H1 (cell line): ENCODE measurements at regions not wholly inside any gene's neighbourhood (a gene's known extent, or its start where the extent isn't known, plus 50 kb on each side); places are given as distances from the start of the nearest gene placed in this dataset.

Source experiments
- CTCF ChIA-PET: fragments of 300-600 bp; sonication (Branson Sonifier 250); formaldehyde crosslinking; loops from one replicate; lab custom pipeline; 2021; ENCODE audit not compliant: partially characterized antibody; lab: Charles Lee
- POLR2A ChIA-PET: fragments of 300-600 bp; sonication (Branson Sonifier 250); formaldehyde crosslinking; loops from one replicate; lab custom pipeline; 2021; ENCODE audit warnings: inconsistent platforms; ENCODE audit not compliant: partially characterized antibody; lab: Charles Lee
- DNase-seq, 2 experiments: peaks; one replicate each; pipeline versions ENCODE4 v3.0.0 to v3.0.0-alpha.2; 2010 to 2022; ENCODE audit warnings: low spot score in 2 of 2, low read depth in 1 of 2, mixed read lengths in 1 of 2
- FAIRE-seq: peaks from 2 replicates; lab custom pipeline; 2011; peaks lifted over from hg19 to GRCh38; lab: Jason Lieb, UNC
- H2AFZ ChIP-seq: 2 replicates; pipeline ENCODE4 v1.8.1; 2012; ENCODE audit warnings: low read length, inconsistent platforms
- H2AK5ac ChIP-seq: 2 replicates; pipeline ENCODE4 v1.6.1; 2013; ENCODE audit warnings: low read depth, low read length
- H2BK120ac ChIP-seq: replicated peaks from 2 replicates; pipeline ENCODE3; 2013; ENCODE audit warnings: low read depth, low read length, inconsistent platforms
- H2BK12ac ChIP-seq: 2 replicates; pipeline ENCODE4 v1.6.1; 2013; ENCODE audit warnings: low read depth, low read length
- H2BK15ac ChIP-seq: 2 replicates; pipeline ENCODE4 v1.6.1; 2013; ENCODE audit warnings: low read length
- H2BK20ac ChIP-seq: 2 replicates; pipeline ENCODE4 v1.6.1; 2013; ENCODE audit warnings: low read length
- H2BK5ac ChIP-seq: 2 replicates; pipeline ENCODE4 v1.6.1; 2013; ENCODE audit warnings: low read depth, low read length
- H3K14ac ChIP-seq: 2 replicates; pipeline ENCODE4 v1.6.1; 2013; ENCODE audit warnings: inconsistent platforms; ENCODE audit not compliant: insufficient read length
- H3K18ac ChIP-seq: 2 replicates; pipeline ENCODE4 v1.6.1; 2013; ENCODE audit warnings: low read length; ENCODE audit errors: extremely low read depth
- H3K23ac ChIP-seq: 2 replicates; pipeline ENCODE4 v1.6.1; 2013; ENCODE audit warnings: inconsistent platforms; ENCODE audit not compliant: insufficient read length
- H3K23me2 ChIP-seq: 2 replicates; pipeline ENCODE4 v1.6.1; 2013; ENCODE audit warnings: low read depth, low read length
- H3K27ac ChIP-seq: 2 replicates; pipeline ENCODE4 v1.6.1; 2011; ENCODE audit warnings: low read depth, low read length, inconsistent platforms
- H3K27me3 ChIP-seq, 4 experiments: replicated peaks in 1 of 4; 1 replicate in 1 of 4; 2 replicates in 3 of 4; pipeline versions ENCODE4 v1.6.1 to v1.8.1; 2011 to 2013; ENCODE audit warnings: low read length in 3 of 4, mild to moderate bottlenecking in 3 of 4, inconsistent platforms in 2 of 4, mixed read lengths in 2 of 4, moderate library complexity in 1 of 4; ENCODE audit not compliant: control insufficient read depth in 3 of 4, insufficient read depth in 3 of 4; ENCODE audit errors: extremely low read depth in 1 of 4
- H3K36me3 ChIP-seq, 4 experiments: 2 replicates each; pipeline versions ENCODE4 v1.6.1 to v1.8.1; 2011 to 2013; ENCODE audit warnings: mild to moderate bottlenecking in 4 of 4, low read length in 3 of 4, moderate library complexity in 2 of 4, control low read depth in 1 of 4, inconsistent platforms in 1 of 4; ENCODE audit not compliant: insufficient read depth in 4 of 4, control insufficient read depth in 2 of 4
- H3K4ac ChIP-seq: replicated peaks from 2 replicates; pipeline ENCODE3; 2013; ENCODE audit warnings: low read length, low read depth, mixed read lengths, inconsistent platforms; ENCODE audit not compliant: insufficient read length
- H3K4me1 ChIP-seq, 4 experiments: replicated peaks in 1 of 4; 1 replicate in 1 of 4; 2 replicates in 3 of 4; pipeline versions ENCODE4 v1.6.1 to v1.8.1; 2011 to 2013; ENCODE audit warnings: low read length in 3 of 4, inconsistent platforms in 2 of 4, mixed read lengths in 1 of 4; ENCODE audit not compliant: insufficient read depth in 4 of 4, control insufficient read depth in 3 of 4
- H3K4me2 ChIP-seq, 2 experiments: 2 replicates each; pipeline versions ENCODE4 v1.6.1 to v1.8.1; 2011 to 2013; ENCODE audit warnings: low read depth in 2 of 2, low read length in 2 of 2, control low read depth in 1 of 2, inconsistent platforms in 1 of 2, mild to moderate bottlenecking in 1 of 2; ENCODE audit not compliant: insufficient read depth in 1 of 2
- H3K4me3 ChIP-seq, 4 experiments: fragments of 200-600, 300-600 bp in 1 of 4; sonication (generic), shearing (Covaris generic), sonication (Bioruptor Twin) in 1 of 4; 2 replicates each; pipeline versions ENCODE4 v1.5.1 to v1.8.1; 2011 to 2016; ENCODE audit warnings: low read length in 4 of 4, low read depth in 3 of 4, control low read depth in 2 of 4, inconsistent platforms in 2 of 4, mild to moderate bottlenecking in 2 of 4, mixed read lengths in 1 of 4, moderate library complexity in 1 of 4; ENCODE audit not compliant: insufficient read depth in 2 of 4; ENCODE audit errors: extremely low read depth in 1 of 4
- H3K56ac ChIP-seq: replicated peaks from 2 replicates; pipeline ENCODE3; 2013; ENCODE audit warnings: low read depth, mild to moderate bottlenecking, mixed read lengths, low read length, inconsistent platforms; ENCODE audit not compliant: insufficient read length
- H3K79me1 ChIP-seq: 2 replicates; pipeline ENCODE4 v1.6.1; 2013; ENCODE audit warnings: low read depth, low read length, control low read depth
- H3K79me2 ChIP-seq, 2 experiments: 2 replicates each; pipeline versions ENCODE4 v1.6.1 to v1.8.1; 2012 to 2013; ENCODE audit warnings: low read length in 2 of 2, mild to moderate bottlenecking in 2 of 2, inconsistent platforms in 1 of 2; ENCODE audit not compliant: insufficient read depth in 2 of 2, control insufficient read depth in 1 of 2
- H3K9ac ChIP-seq, 4 experiments: replicated peaks in 1 of 4; 1 replicate in 1 of 4; 2 replicates in 3 of 4; pipeline versions ENCODE4 v1.6.1 to v1.8.1; 2011 to 2013; ENCODE audit warnings: low read depth in 3 of 4, low read length in 3 of 4, control low read depth in 2 of 4, mild to moderate bottlenecking in 2 of 4, moderate library complexity in 2 of 4, inconsistent platforms in 1 of 4; ENCODE audit errors: extremely low read depth in 1 of 4
- H3K9me3 ChIP-seq, 2 experiments: 2 replicates each; pipeline versions ENCODE4 v1.6.1 to v1.8.1; 2012 to 2013; ENCODE audit warnings: mild to moderate bottlenecking in 2 of 2, moderate library complexity in 2 of 2, control low read depth in 1 of 2, inconsistent platforms in 1 of 2, low read depth in 1 of 2, low read length in 1 of 2, mixed read lengths in 1 of 2; ENCODE audit not compliant: insufficient read depth in 2 of 2
- H4K20me1 ChIP-seq, 2 experiments: replicated peaks in 1 of 2; 2 replicates each; pipeline versions ENCODE3 to v1.8.1; 2011 to 2013; ENCODE audit warnings: inconsistent platforms in 2 of 2, low read length in 2 of 2, mild to moderate bottlenecking in 1 of 2; ENCODE audit not compliant: insufficient read depth in 2 of 2, control insufficient read depth in 1 of 2
- H4K5ac ChIP-seq: 2 replicates; pipeline ENCODE4 v1.6.1; 2013; ENCODE audit warnings: low read length, low read depth, mixed read lengths, inconsistent platforms; ENCODE audit not compliant: insufficient read length
- H4K8ac ChIP-seq: 2 replicates; pipeline ENCODE4 v1.8.0; 2013; ENCODE audit warnings: mild to moderate bottlenecking, moderate library complexity, low read length, inconsistent platforms; ENCODE audit not compliant: insufficient read depth; ENCODE audit errors: extremely low read depth
- H4K91ac ChIP-seq: replicated peaks from 2 replicates; pipeline ENCODE3; 2013; ENCODE audit warnings: low read length, mixed read lengths, inconsistent platforms; ENCODE audit not compliant: insufficient read length
- RAD21 ChIP-seq, 2 experiments: IDR thresholded peaks in 1 of 2; conservative IDR thresholded peaks in 1 of 2; 2 replicates each; pipeline ENCODE4 v1.6.1; 2011; ENCODE audit warnings: low read depth in 2 of 2, low read length in 2 of 2, improper control_type of control experiment in 1 of 2, inconsistent platforms in 1 of 2, mild to moderate bottlenecking in 1 of 2, moderate library complexity in 1 of 2
- RBBP5 ChIP-seq: IDR thresholded peaks from 2 replicates; pipeline ENCODE4 v1.7.1; 2012; ENCODE audit warnings: low read depth, mild to moderate bottlenecking, inconsistent platforms, low read length, moderate library complexity, borderline replicate concordance
- SP1 ChIP-seq: IDR thresholded peaks from 2 replicates; pipeline ENCODE4 v1.6.1; 2011; ENCODE audit warnings: low read depth, low read length
- SP4 ChIP-seq: IDR thresholded peaks from 2 replicates; pipeline ENCODE4 v1.6.1; 2012; ENCODE audit warnings: low read length, inconsistent platforms
- TAF7 ChIP-seq: optimal IDR thresholded peaks from 2 replicates; pipeline ENCODE3; 2011; ENCODE audit warnings: low read depth, mild to moderate bottlenecking, inconsistent platforms, low read length, moderate library complexity, borderline replicate concordance
- TCF12 ChIP-seq: IDR thresholded peaks from 2 replicates; pipeline ENCODE4 v1.6.1; 2011; ENCODE audit warnings: low read depth, mild to moderate bottlenecking, low read length
- WGBS, 2 experiments: shearing (Covaris generic) in 1 of 2; methylation state at CpG; one replicate each; pipeline versions ENCODE4 v1.1.6 to v1.1.7; 2013 to 2015; ENCODE audit warnings: low lambda C conversion rate in 2 of 2, mixed read lengths in 2 of 2, inconsistent platforms in 1 of 2, low coverage in 1 of 2, missing lambda C conversion rate in 1 of 2; ENCODE audit not compliant: insufficient replicate concordance in 2 of 2, insufficient coverage in 1 of 2, insufficient read length in 1 of 2; ENCODE audit errors: extremely low coverage in 1 of 2, missing lambda C conversion rate in 1 of 2; 5-methylcytosine and 5-hydroxymethylcytosine counted together

GRCh38 chr15:63449731-63450130 lies 54.7 kb upstream of the USP3 start:
- Histone ChIP-seq H3K23ac (no peak overlapping the region), H2AFZ (no peak overlapping the region), H3K9me3 (no peaks in the 10 kb centered on the region), H2BK5ac (peak overlapping the region; percentile 46; the same call in 1 of the 2 replicates), H3K14ac (no peak overlapping the region), H2BK120ac (no peak overlapping the region), H2BK20ac (no peak overlapping the region), H3K4me3 (no peak overlapping the region), H3K79me2 (no peaks in the 10 kb centered on the region), H4K5ac (no peak overlapping the region), H4K20me1 (no peaks in the 10 kb centered on the region), H3K79me1 (no peaks in the 10 kb centered on the region), H4K91ac (no peak overlapping the region), H3K56ac (no peak overlapping the region), H3K4me2 (no peak overlapping the region), H2BK15ac (no peak overlapping the region), H3K4me1 (peaks cover 0 to 10% (median 4%) of the 10 kb centered on the region in 4 experiments; a peak in 3 of 7 replicates), H4K8ac (no peak overlapping the region), H3K9ac (no peak overlapping the region), H3K4ac (no peak overlapping the region), H3K23me2 (no peaks in the 10 kb centered on the region), H3K27ac (no peak overlapping the region), H2AK5ac (no peak overlapping the region), H2BK12ac (no peak overlapping the region; the same call in 1 of the 2 replicates), H3K36me3 (no peaks in the 10 kb centered on the region), H3K27me3 (no peaks in the 10 kb centered on the region), H3K18ac (no peak overlapping the region)
- DNase-seq (no peak), FAIRE-seq (no peak)
- WGBS, 2 experiments, result 58% methylated on average over 3 of the region's 3 CpGs; no CpG with 5 or more reads in 1 of the 2 experiments
- TF ChIP-seq TAF7 (no peak), SP1 (no peak), RBBP5 (no peak), TCF12 (no peak), RAD21 (IDR thresholded peaks at IDR 0.05 in 1 of 2, conservative IDR thresholded peaks at IDR 0.05 in 1 of 2; ENCODE audit: low read depth in 2 of 2, low read length in 2 of 2) (no peak), SP4 (no peak)
- ChIA-PET POLR2A (no interaction called here), CTCF (interaction anchor here (0.7 kb wide), 2 partner anchors 8 to 42 kb away, joined by 3 read pairs; no protein-coding TSS in a partner anchor)
